GM04504 (cell line): ENCODE measurements at regions not wholly inside any gene's neighbourhood (a gene's known extent, or its start where the extent isn't known, plus 50 kb on each side); places are given as distances from the start of the nearest gene placed in this dataset.

Experiments
- DNase-seq: peaks from one replicate; pipeline ENCODE4 v3.0.0-alpha.2; 2012; ENCODE audit warnings: low read depth

- DNase-seq, result no peak
Observed at GRCh38 chr12:14256121-14256520, 109.4 kb upstream of the ATF7IP start.

- DNase-seq, result no peak
Observed at GRCh38 chr12:14256555-14257169, 108.8 kb upstream of the ATF7IP start.

GRCh38 chr12:14257303-14257733 lies 108.2 kb upstream of the ATF7IP start:
- no peak for DNase-seq

- peak; percentile 98 for DNase-seq
Observed at GRCh38 chr12:14257734-14258574, 107.5 kb upstream of the ATF7IP start.

- no peak for DNase-seq
Observed at GRCh38 chr12:14258575-14258940, 106.9 kb upstream of the ATF7IP start.

GRCh38 chr12:14259481-14260010 lies 105.9 kb upstream of the ATF7IP start:
- no peak for DNase-seq

- peak; percentile 78 for DNase-seq
Observed at GRCh38 chr12:14260011-14260993, 105.2 kb upstream of the ATF7IP start.

- no peak for DNase-seq
Observed at GRCh38 chr12:14261096-14261495, 104.4 kb upstream of the ATF7IP start.

GRCh38 chr12:14261861-14262260 lies 103.6 kb upstream of the ATF7IP start:
- DNase-seq, result no peak

GRCh38 chr12:14262771-14263511 lies 102.5 kb upstream of the ATF7IP start:
- no peak for DNase-seq

GRCh38 chr12:14263742-14264141 lies 101.7 kb upstream of the ATF7IP start:
- DNase-seq, result no peak

- no peak for DNase-seq
Observed at GRCh38 chr12:14264316-14264715, 101.2 kb upstream of the ATF7IP start.

- no peak for DNase-seq
Observed at GRCh38 chr12:14264778-14265177, 100.7 kb upstream of the ATF7IP start.

GRCh38 chr12:14268120-14268515 lies 97.4 kb upstream of the ATF7IP start:
- DNase-seq, result no peak

- no peak for DNase-seq
Observed at GRCh38 chr12:14270392-14270791, 95.1 kb upstream of the ATF7IP start.

GRCh38 chr12:14272956-14273912 lies 92.2 kb upstream of the ATF7IP start:
- DNase-seq, result no peak

GRCh38 chr12:14273913-14274311 lies 91.6 kb upstream of the ATF7IP start:
- no peak for DNase-seq

GRCh38 chr12:14275111-14275510 lies 90.4 kb upstream of the ATF7IP start:
- no peak for DNase-seq

GRCh38 chr12:14275886-14276285 lies 89.6 kb upstream of the ATF7IP start:
- no peak for DNase-seq

- no peak for DNase-seq
Observed at GRCh38 chr12:14278294-14278953, 87.1 kb upstream of the ATF7IP start.
